H1 (cell line): ENCODE measurements at regions not wholly inside any gene's neighbourhood (a gene's known extent, or its start where the extent isn't known, plus 50 kb on each side); places are given as distances from the start of the nearest gene placed in this dataset.

Experiments
- CTCF ChIA-PET: fragments of 300-600 bp; sonication (Branson Sonifier 250); formaldehyde crosslinking; loops from one replicate; lab custom pipeline; 2021; ENCODE audit not compliant: partially characterized antibody; lab: Charles Lee
- POLR2A ChIA-PET: fragments of 300-600 bp; sonication (Branson Sonifier 250); formaldehyde crosslinking; loops from one replicate; lab custom pipeline; 2021; ENCODE audit warnings: inconsistent platforms; ENCODE audit not compliant: partially characterized antibody; lab: Charles Lee
- DNase-seq, 2 experiments: peaks; one replicate each; pipeline versions ENCODE4 v3.0.0 to v3.0.0-alpha.2; 2010 to 2022; ENCODE audit warnings: low spot score in 2 of 2, low read depth in 1 of 2, mixed read lengths in 1 of 2
- FAIRE-seq: peaks from 2 replicates; lab custom pipeline; 2011; peaks lifted over from hg19 to GRCh38; lab: Jason Lieb, UNC
- H2AFZ ChIP-seq: 2 replicates; pipeline ENCODE4 v1.8.1; 2012; ENCODE audit warnings: low read length, inconsistent platforms
- H2AK5ac ChIP-seq: 2 replicates; pipeline ENCODE4 v1.6.1; 2013; ENCODE audit warnings: low read depth, low read length
- H2BK120ac ChIP-seq: replicated peaks from 2 replicates; pipeline ENCODE3; 2013; ENCODE audit warnings: low read depth, low read length, inconsistent platforms
- H2BK12ac ChIP-seq: 2 replicates; pipeline ENCODE4 v1.6.1; 2013; ENCODE audit warnings: low read depth, low read length
- H2BK15ac ChIP-seq: 2 replicates; pipeline ENCODE4 v1.6.1; 2013; ENCODE audit warnings: low read length
- H2BK20ac ChIP-seq: 2 replicates; pipeline ENCODE4 v1.6.1; 2013; ENCODE audit warnings: low read length
- H2BK5ac ChIP-seq: 2 replicates; pipeline ENCODE4 v1.6.1; 2013; ENCODE audit warnings: low read depth, low read length
- H3K14ac ChIP-seq: 2 replicates; pipeline ENCODE4 v1.6.1; 2013; ENCODE audit warnings: inconsistent platforms; ENCODE audit not compliant: insufficient read length
- H3K18ac ChIP-seq: 2 replicates; pipeline ENCODE4 v1.6.1; 2013; ENCODE audit warnings: low read length; ENCODE audit errors: extremely low read depth
- H3K23ac ChIP-seq: 2 replicates; pipeline ENCODE4 v1.6.1; 2013; ENCODE audit warnings: inconsistent platforms; ENCODE audit not compliant: insufficient read length
- H3K23me2 ChIP-seq: 2 replicates; pipeline ENCODE4 v1.6.1; 2013; ENCODE audit warnings: low read depth, low read length
- H3K27ac ChIP-seq: 2 replicates; pipeline ENCODE4 v1.6.1; 2011; ENCODE audit warnings: low read depth, low read length, inconsistent platforms
- H3K27me3 ChIP-seq, 4 experiments: replicated peaks in 1 of 4; 1 replicate in 1 of 4; 2 replicates in 3 of 4; pipeline versions ENCODE4 v1.6.1 to v1.8.1; 2011 to 2013; ENCODE audit warnings: low read length in 3 of 4, mild to moderate bottlenecking in 3 of 4, inconsistent platforms in 2 of 4, mixed read lengths in 2 of 4, moderate library complexity in 1 of 4; ENCODE audit not compliant: control insufficient read depth in 3 of 4, insufficient read depth in 3 of 4; ENCODE audit errors: extremely low read depth in 1 of 4
- H3K36me3 ChIP-seq, 4 experiments: 2 replicates each; pipeline versions ENCODE4 v1.6.1 to v1.8.1; 2011 to 2013; ENCODE audit warnings: mild to moderate bottlenecking in 4 of 4, low read length in 3 of 4, moderate library complexity in 2 of 4, control low read depth in 1 of 4, inconsistent platforms in 1 of 4; ENCODE audit not compliant: insufficient read depth in 4 of 4, control insufficient read depth in 2 of 4
- H3K4ac ChIP-seq: replicated peaks from 2 replicates; pipeline ENCODE3; 2013; ENCODE audit warnings: low read length, low read depth, mixed read lengths, inconsistent platforms; ENCODE audit not compliant: insufficient read length
- H3K4me1 ChIP-seq, 4 experiments: replicated peaks in 1 of 4; 1 replicate in 1 of 4; 2 replicates in 3 of 4; pipeline versions ENCODE4 v1.6.1 to v1.8.1; 2011 to 2013; ENCODE audit warnings: low read length in 3 of 4, inconsistent platforms in 2 of 4, mixed read lengths in 1 of 4; ENCODE audit not compliant: insufficient read depth in 4 of 4, control insufficient read depth in 3 of 4
- H3K4me2 ChIP-seq, 2 experiments: 2 replicates each; pipeline versions ENCODE4 v1.6.1 to v1.8.1; 2011 to 2013; ENCODE audit warnings: low read depth in 2 of 2, low read length in 2 of 2, control low read depth in 1 of 2, inconsistent platforms in 1 of 2, mild to moderate bottlenecking in 1 of 2; ENCODE audit not compliant: insufficient read depth in 1 of 2
- H3K4me3 ChIP-seq, 4 experiments: fragments of 200-600, 300-600 bp in 1 of 4; sonication (generic), shearing (Covaris generic), sonication (Bioruptor Twin) in 1 of 4; 2 replicates each; pipeline versions ENCODE4 v1.5.1 to v1.8.1; 2011 to 2016; ENCODE audit warnings: low read length in 4 of 4, low read depth in 3 of 4, control low read depth in 2 of 4, inconsistent platforms in 2 of 4, mild to moderate bottlenecking in 2 of 4, mixed read lengths in 1 of 4, moderate library complexity in 1 of 4; ENCODE audit not compliant: insufficient read depth in 2 of 4; ENCODE audit errors: extremely low read depth in 1 of 4
- H3K56ac ChIP-seq: replicated peaks from 2 replicates; pipeline ENCODE3; 2013; ENCODE audit warnings: low read depth, mild to moderate bottlenecking, mixed read lengths, low read length, inconsistent platforms; ENCODE audit not compliant: insufficient read length
- H3K79me1 ChIP-seq: 2 replicates; pipeline ENCODE4 v1.6.1; 2013; ENCODE audit warnings: low read depth, low read length, control low read depth
- H3K79me2 ChIP-seq, 2 experiments: 2 replicates each; pipeline versions ENCODE4 v1.6.1 to v1.8.1; 2012 to 2013; ENCODE audit warnings: low read length in 2 of 2, mild to moderate bottlenecking in 2 of 2, inconsistent platforms in 1 of 2; ENCODE audit not compliant: insufficient read depth in 2 of 2, control insufficient read depth in 1 of 2
- H3K9ac ChIP-seq, 4 experiments: replicated peaks in 1 of 4; 1 replicate in 1 of 4; 2 replicates in 3 of 4; pipeline versions ENCODE4 v1.6.1 to v1.8.1; 2011 to 2013; ENCODE audit warnings: low read depth in 3 of 4, low read length in 3 of 4, control low read depth in 2 of 4, mild to moderate bottlenecking in 2 of 4, moderate library complexity in 2 of 4, inconsistent platforms in 1 of 4; ENCODE audit errors: extremely low read depth in 1 of 4
- H3K9me3 ChIP-seq, 2 experiments: 2 replicates each; pipeline versions ENCODE4 v1.6.1 to v1.8.1; 2012 to 2013; ENCODE audit warnings: mild to moderate bottlenecking in 2 of 2, moderate library complexity in 2 of 2, control low read depth in 1 of 2, inconsistent platforms in 1 of 2, low read depth in 1 of 2, low read length in 1 of 2, mixed read lengths in 1 of 2; ENCODE audit not compliant: insufficient read depth in 2 of 2
- H4K20me1 ChIP-seq, 2 experiments: replicated peaks in 1 of 2; 2 replicates each; pipeline versions ENCODE3 to v1.8.1; 2011 to 2013; ENCODE audit warnings: inconsistent platforms in 2 of 2, low read length in 2 of 2, mild to moderate bottlenecking in 1 of 2; ENCODE audit not compliant: insufficient read depth in 2 of 2, control insufficient read depth in 1 of 2
- H4K5ac ChIP-seq: 2 replicates; pipeline ENCODE4 v1.6.1; 2013; ENCODE audit warnings: low read length, low read depth, mixed read lengths, inconsistent platforms; ENCODE audit not compliant: insufficient read length
- H4K8ac ChIP-seq: 2 replicates; pipeline ENCODE4 v1.8.0; 2013; ENCODE audit warnings: mild to moderate bottlenecking, moderate library complexity, low read length, inconsistent platforms; ENCODE audit not compliant: insufficient read depth; ENCODE audit errors: extremely low read depth
- H4K91ac ChIP-seq: replicated peaks from 2 replicates; pipeline ENCODE3; 2013; ENCODE audit warnings: low read length, mixed read lengths, inconsistent platforms; ENCODE audit not compliant: insufficient read length
- CBX5 ChIP-seq: fragments of 300-800, 300-1000 bp; sonication (generic); IDR thresholded peaks from 2 replicates; pipeline ENCODE4 v1.7.1; 2016; ENCODE audit warnings: antibody characterized with exemption, low read length, low read depth
- EGR1 ChIP-seq: IDR thresholded peaks from 2 replicates; pipeline ENCODE4 v1.6.1; 2011; ENCODE audit warnings: low read depth, low read length, borderline replicate concordance
- FOSL1 ChIP-seq: IDR thresholded peaks from 2 replicates; pipeline ENCODE4 v1.6.1; 2011; ENCODE audit warnings: mild to moderate bottlenecking, low read depth, low read length, moderate library complexity; ENCODE audit not compliant: insufficient read depth
- TBP ChIP-seq: IDR thresholded peaks from 2 replicates; pipeline ENCODE4 v1.6.1; 2011; ENCODE audit warnings: low read depth, low read length, improper control_type of control experiment
- WGBS, 2 experiments: shearing (Covaris generic) in 1 of 2; methylation state at CpG; one replicate each; pipeline versions ENCODE4 v1.1.6 to v1.1.7; 2013 to 2015; ENCODE audit warnings: low lambda C conversion rate in 2 of 2, mixed read lengths in 2 of 2, inconsistent platforms in 1 of 2, low coverage in 1 of 2, missing lambda C conversion rate in 1 of 2; ENCODE audit not compliant: insufficient replicate concordance in 2 of 2, insufficient coverage in 1 of 2, insufficient read length in 1 of 2; ENCODE audit errors: extremely low coverage in 1 of 2, missing lambda C conversion rate in 1 of 2; 5-methylcytosine and 5-hydroxymethylcytosine counted together

DNA sequence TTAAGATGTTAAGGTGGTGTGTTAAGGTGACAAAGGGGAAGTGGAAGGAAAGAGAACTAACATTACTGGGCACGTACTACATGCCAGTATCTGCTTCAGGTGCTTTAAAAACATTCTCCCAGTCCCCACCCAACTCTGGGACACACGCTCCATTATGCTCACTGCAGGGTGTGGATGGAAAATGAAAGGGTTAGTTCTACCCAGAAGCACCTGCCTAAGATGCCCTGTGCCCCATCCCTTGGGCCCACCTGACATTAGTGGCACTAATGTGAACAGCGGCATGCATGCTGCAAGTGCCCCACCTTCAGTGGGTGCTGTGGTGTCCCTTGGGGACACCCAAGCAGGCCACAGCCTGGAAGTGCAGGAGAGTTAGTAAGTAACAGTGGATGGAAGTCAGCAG is 82.9 kb upstream of the CXADR start:
- ChIA-PET CTCF (interaction anchor here (1.6 kb wide), 1 partner anchor 119 kb away, joined by 3 read pairs; no protein-coding TSS in a partner anchor), POLR2A (no interaction called here)
- Histone ChIP-seq H4K8ac (no peak overlapping the region), H3K36me3 (no peaks in the 10 kb centered on the region), H3K9me3 (no peaks in the 10 kb centered on the region), H2BK12ac (no peak overlapping the region), H3K4me3 (no peak overlapping the region), H3K23ac (no peak overlapping the region), H3K14ac (no peak overlapping the region), H2BK120ac (no peak overlapping the region), H2AK5ac (no peak overlapping the region), H3K18ac (no peak overlapping the region), H3K27me3 (no peaks in the 10 kb centered on the region), H3K23me2 (no peaks in the 10 kb centered on the region), H3K4me2 (no peak overlapping the region), H2AFZ (no peak overlapping the region), H4K5ac (no peak overlapping the region), H3K79me1 (no peaks in the 10 kb centered on the region), H3K79me2 (no peaks in the 10 kb centered on the region), H3K4me1 (peaks cover 0 to 4% (median 0%) of the 10 kb centered on the region in 4 experiments; a peak in 1 of 7 replicates), H2BK15ac (no peak overlapping the region), H3K4ac (no peak overlapping the region), H3K56ac (no peak overlapping the region), H4K91ac (no peak overlapping the region), H2BK5ac (no peak overlapping the region), H4K20me1 (no peaks in the 10 kb centered on the region), H3K9ac (no peak overlapping the region), H3K27ac (no peak overlapping the region), H2BK20ac (no peak overlapping the region)
- no peak for FAIRE-seq
- no peak for DNase-seq
- TF ChIP-seq FOSL1 = no peak
- no peak for TF ChIP-seq CBX5
- no peak for TF ChIP-seq EGR1
- no peak for TF ChIP-seq TBP
- WGBS, 2 experiments = 88% methylated on average over 3 of the region's 3 CpGs; no CpG with 5 or more reads in 1 of the 2 experiments
